NCI-H748 treated with DMSO at 0.1 percent for 48 hours (cell line): ENCODE measurements at regions not wholly inside any gene's neighbourhood (a gene's known extent, or its start where the extent isn't known, plus 50 kb on each side); places are given as distances from the start of the nearest gene placed in this dataset.
"Not testable (repeated sequence)": the region's sequence is repeated elsewhere in the genome, so short reads cannot be mapped to it uniquely, and the experiment has no call there.

Experiments used
- DNase-seq: peaks from one replicate; lab custom pipeline; 2025; lab: John Stamatoyannopoulos, UW

- DNase-seq, result no peak
Observed at GRCh38 chr2:126227250-126227649, 428.7 kb upstream of the GYPC start.

DNA sequence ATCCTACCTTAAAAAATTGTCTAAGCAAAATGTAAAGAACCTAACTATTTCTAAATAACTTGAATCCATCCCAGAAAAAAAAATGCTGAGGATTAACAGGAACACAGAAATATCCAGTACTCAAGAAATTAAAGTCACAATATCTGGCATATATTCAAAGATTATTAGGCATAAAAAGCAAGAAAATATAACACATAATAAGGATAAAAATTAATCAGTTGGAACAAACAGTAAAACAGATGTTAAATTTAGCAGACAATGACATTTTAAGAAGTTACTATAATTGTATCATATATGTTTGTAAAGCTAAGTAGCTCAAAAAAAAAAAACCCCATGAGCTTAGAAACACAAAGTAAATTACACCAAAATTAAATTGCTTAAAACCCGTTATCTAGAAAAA lies 427.4 kb upstream of the GYPC start:
- no peak for DNase-seq

DNA sequence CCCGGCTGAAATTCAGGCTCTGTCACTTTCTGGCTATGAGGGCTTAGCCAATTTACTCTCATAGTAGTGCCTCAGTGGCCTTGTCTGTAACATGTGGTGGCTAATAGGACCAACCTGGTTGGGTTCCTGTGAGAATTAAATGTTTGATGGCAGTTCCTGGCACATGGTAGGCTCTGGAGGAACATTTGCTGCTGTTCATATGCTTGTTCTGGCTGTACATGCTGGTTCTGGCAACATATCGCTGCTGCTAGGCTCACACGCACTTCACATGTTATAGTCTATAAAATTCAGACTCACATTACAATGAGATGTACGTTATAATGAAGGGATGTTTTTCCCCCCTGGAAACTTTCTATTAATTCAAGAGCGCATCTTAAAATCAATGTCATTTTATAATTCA lies 417.7 kb upstream of the GYPC start:
- no peak for DNase-seq

DNA sequence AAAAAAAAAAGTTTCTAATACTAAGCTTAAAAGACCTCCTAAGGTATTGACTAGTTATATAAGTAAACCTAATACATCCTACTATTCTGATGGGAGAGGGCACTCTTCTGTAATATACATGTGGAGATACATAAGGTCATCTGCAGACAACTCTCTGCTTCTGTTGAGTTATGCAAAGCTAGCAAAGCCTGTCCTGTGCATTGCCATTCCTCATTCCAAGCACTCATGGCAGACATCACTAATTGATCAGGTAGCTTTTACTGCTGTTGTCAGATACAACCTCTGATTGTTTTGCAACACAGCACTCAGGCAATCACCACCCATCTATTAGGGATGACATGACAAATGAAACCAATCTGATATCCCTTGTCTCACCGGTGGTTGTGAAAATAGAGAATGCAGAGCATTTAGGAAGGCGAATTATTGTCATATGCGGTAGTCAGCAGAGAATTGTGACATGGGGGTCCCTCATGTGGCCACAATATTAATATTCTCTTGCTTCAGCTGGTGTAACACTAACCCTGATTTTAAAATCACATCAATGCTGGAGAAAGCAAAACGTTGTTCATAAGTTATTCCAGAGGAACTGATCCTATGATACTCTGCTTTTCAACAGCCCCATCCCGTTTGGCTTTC lies 416.5 kb upstream of the GYPC start:
- no peak for DNase-seq

DNA sequence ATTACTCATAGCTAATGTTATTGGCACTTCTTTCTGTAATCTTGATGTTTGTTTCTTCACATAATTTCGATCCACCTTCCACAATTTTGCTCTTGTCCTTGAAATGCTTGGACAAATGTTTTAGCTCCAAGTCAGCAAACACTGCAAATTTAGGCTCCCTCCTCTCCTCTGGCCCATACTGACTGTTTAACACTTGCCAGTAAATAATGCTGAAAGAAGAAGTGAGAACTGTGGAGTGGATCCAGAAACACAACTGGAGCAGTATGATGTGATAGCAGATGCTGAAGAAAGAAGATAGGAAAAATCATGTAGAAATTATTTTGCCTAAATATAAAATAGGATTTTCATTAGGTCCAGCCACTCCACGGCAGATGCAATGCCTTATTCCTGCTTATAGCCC lies 415.0 kb upstream of the GYPC start:
- DNase-seq, result no peak

DNA sequence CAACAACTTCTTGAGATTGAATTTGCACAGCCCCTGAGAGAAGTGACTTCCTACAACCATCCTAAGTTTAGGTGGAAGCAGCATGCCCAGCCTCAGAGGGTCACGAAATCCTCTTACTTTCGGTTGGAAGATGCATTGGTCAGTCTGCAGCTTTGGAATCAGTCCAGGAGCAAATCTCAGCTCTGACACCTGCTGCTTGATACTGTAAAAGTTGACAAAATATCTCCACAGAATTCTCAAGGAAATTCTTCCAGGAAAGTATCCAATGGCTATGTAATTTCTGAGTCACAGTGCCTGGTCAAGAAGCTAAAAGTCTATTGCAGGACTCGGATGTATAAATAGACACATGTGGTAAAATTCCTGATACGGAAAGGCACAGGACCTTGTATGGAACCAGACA lies 414.5 kb upstream of the GYPC start:
- DNase-seq, result no peak

DNA sequence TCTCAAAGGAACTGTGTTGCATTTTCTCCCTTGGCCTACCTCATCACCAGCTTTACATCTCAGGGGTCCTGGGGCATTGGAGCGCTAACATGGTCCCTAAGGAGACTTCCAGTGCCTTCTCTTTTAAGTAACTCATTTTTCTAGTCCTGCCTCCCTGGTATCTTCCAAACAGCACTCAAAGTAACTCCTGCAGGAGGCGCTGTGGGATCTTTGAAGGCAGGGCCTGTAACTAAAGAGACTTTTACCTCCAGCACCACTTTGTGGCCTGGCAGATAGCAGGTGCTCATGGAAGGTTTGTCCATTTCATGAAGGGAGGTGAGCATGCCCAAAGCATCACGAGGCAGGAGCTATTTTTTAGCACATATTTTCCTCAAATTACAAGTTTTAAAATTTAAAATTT lies 411.0 kb upstream of the GYPC start:
- DNase-seq, result no peak

GRCh38 chr2:126253669-126254068 lies 402.3 kb upstream of the GYPC start:
- DNase-seq, result no peak

DNA sequence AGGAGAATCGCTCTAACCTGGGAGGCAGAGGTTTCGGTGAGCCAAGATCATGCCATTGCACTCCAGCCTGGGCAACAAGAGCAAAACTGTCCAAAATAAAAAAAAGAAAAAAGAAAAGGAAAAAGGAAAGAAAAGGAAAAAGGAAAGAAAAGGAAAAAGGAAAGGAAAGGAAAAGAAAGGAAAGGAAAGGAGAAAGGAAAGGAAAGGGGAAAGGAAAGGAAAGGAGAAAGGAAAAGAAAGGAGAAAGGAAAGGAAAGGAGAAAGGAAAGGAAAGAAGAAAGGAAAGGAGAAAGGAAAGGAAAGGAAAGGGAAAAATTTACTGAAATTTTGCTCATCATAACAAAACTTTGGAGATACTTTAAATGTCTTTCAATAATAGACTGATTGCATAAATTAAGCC lies 391.3 kb upstream of the GYPC start:
- DNase-seq, result no peak

GRCh38 chr2:126269911-126270310 lies 386.0 kb upstream of the GYPC start:
- no peak for DNase-seq

DNA sequence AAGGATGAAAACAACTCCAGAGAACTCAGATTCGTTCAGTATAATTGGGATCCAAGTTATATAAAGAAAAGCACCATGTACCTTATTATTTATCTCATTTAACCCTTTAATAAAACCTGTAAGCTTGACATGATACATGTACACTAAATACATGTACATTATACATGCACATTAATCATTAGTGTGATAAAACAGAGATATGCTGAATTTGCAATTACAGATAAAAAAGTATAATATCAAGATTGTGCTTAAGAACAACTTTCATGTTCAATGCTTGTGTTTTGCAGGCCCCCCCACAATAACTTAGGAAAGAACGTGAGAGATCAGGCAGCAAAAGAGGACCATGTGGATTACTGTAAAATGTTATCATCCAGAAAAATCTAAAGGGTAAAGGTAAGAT lies 385.4 kb upstream of the GYPC start:
- DNase-seq, result no peak

- DNase-seq, result no peak
Observed at GRCh38 chr2:126272401-126272800, 383.6 kb upstream of the GYPC start.

- no peak for DNase-seq
Observed at GRCh38 chr2:126275098-126275497, 380.9 kb upstream of the GYPC start.

- not testable (repeated sequence) for DNase-seq
Observed at GRCh38 chr2:126276268-126276667, 379.7 kb upstream of the GYPC start.

- DNase-seq, result no peak
Observed at GRCh38 chr2:126288362-126288761, 367.6 kb upstream of the GYPC start.

DNA sequence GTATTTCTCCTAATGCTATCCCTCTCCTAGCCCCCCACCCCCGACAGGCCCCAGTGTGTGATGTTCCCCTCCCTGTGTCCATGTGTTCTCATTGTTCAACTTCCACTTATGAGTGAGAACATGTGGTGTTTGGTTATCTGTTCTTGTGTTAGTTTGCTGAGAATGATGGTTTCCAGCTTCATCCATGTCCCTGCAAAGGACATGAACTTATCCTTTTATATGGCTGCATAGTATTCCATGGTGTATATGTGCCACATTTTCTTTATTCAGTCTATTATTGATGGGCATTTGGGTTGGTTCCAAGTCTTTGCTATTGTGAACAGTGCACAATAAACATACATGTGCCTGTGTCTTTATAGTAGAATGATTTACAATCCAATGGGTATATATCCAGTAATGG lies 362.0 kb upstream of the GYPC start:
- not testable (repeated sequence) for DNase-seq

DNA sequence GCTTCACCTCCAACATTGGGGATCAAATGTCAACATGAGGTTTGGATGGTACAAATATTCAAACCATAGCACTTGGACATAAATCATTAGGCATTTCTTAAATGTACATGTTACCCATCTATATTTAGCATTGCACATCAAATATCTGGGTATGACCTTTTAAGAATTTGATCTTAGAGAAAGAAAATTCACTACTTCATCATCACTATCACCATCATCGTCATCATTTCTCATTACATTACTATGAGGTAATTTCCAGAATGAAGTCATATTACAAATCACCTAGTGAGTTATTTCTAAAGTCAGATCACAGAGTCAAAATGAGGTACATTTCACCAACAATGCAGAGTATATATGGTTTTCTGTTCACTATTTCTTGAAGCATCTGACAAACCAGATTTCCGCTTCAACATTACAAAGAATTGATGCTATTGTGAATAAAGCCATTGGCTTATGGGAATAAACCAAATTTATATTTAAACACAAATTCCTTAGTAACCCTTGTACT lies 356.4 kb upstream of the GYPC start:
- no peak for DNase-seq

- no peak for DNase-seq
Observed at GRCh38 chr2:126300348-126300747, 355.6 kb upstream of the GYPC start.

GRCh38 chr2:126302043-126302442 lies 353.9 kb upstream of the GYPC start:
- no peak for DNase-seq

- no peak for DNase-seq
Observed at GRCh38 chr2:126303113-126303512, 352.8 kb upstream of the GYPC start.

DNA sequence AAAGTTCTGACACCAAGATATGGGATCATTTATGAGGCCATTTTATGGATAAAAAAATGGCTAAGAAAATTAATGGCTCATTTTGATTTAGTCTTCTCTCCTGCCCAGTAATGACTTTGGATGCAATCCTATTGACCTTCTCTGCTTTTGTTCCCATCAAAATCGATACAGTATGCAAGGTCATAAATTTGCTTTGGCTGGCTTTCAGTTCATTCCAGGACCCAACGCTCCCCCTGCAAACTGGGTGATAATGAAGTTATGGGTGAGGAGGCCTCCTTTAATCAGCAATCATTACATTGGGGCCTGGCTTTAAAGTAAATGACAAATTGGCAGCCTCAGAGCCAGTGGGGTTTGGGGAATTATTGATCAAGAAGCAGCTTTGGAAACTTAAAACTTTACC lies 351.8 kb upstream of the GYPC start:
- DNase-seq, result no peak

- no peak for DNase-seq
Observed at GRCh38 chr2:126306539-126306938, 349.4 kb upstream of the GYPC start.

GRCh38 chr2:126307740-126308139 lies 348.2 kb upstream of the GYPC start:
- no peak for DNase-seq

GRCh38 chr2:126309185-126309584 lies 346.8 kb upstream of the GYPC start:
- no peak for DNase-seq

GRCh38 chr2:126312579-126312978 lies 343.4 kb upstream of the GYPC start:
- DNase-seq, result no peak
